RWPE2 (cell line): ENCODE measurements at regions not wholly inside any gene's neighbourhood (a gene's known extent, or its start where the extent isn't known, plus 50 kb on each side); places are given as distances from the start of the nearest gene placed in this dataset.

Experiments used
- ATAC-seq: fragments of 200-7000 bp; cut with Tn5 transposase; 3 replicates; pipeline ENCODE4 v1.9.1; 2021; ENCODE audit warnings: low read depth
- DNase-seq: peaks from one replicate; pipeline ENCODE4 v3.0.0-alpha.2; 2020; ENCODE audit warnings: low spot score
- H3K27ac ChIP-seq: fragments of 450-650 bp; 2 replicates; pipeline ENCODE4 v1.5.1; 2017; ENCODE audit warnings: mild to moderate bottlenecking; ENCODE audit not compliant: poor library complexity, severe bottlenecking
- H3K27me3 ChIP-seq: fragments of 250-450 bp; sonication (Bioruptor Pico); 2 replicates; pipeline ENCODE4 v1.5.1; 2021; ENCODE audit warnings: mild to moderate bottlenecking, moderate library complexity; ENCODE audit not compliant: insufficient read depth, poor library complexity, severe bottlenecking
- H3K36me3 ChIP-seq: fragments of 250-450 bp; sonication (Bioruptor Pico); 2 replicates; pipeline ENCODE4 v1.5.1; 2020; ENCODE audit warnings: low read depth, mild to moderate bottlenecking, moderate library complexity
- H3K4me1 ChIP-seq: fragments of 250-450 bp; sonication (Bioruptor Pico); 2 replicates; pipeline ENCODE4 v1.5.1; 2021; ENCODE audit warnings: mild to moderate bottlenecking, moderate library complexity; ENCODE audit not compliant: insufficient read depth, poor library complexity, severe bottlenecking
- H3K4me3 ChIP-seq: fragments of 250-450 bp; sonication (Bioruptor Pico); 2 replicates; pipeline ENCODE4 v1.5.1; 2021; ENCODE audit warnings: mild to moderate bottlenecking, moderate library complexity; ENCODE audit not compliant: severe bottlenecking
- H3K9me3 ChIP-seq: fragments of 250-450 bp; sonication (Bioruptor Pico); 2 replicates; pipeline ENCODE4 v1.5.1; 2021; ENCODE audit warnings: mild to moderate bottlenecking, moderate library complexity; ENCODE audit not compliant: severe bottlenecking
- CTCF ChIP-seq: fragments of 450-650 bp; IDR thresholded peaks from one replicate; pipeline ENCODE4 v1.5.1; 2017; ENCODE audit warnings: mild to moderate bottlenecking, moderate library complexity; ENCODE audit not compliant: poor library complexity, severe bottlenecking

- Histone ChIP-seq H3K9me3 (no peaks in the 10 kb centered on the region), H3K36me3 (no peaks in the 10 kb centered on the region), H3K27ac (no peak overlapping the region), H3K27me3 (no peaks in the 10 kb centered on the region), H3K4me1 (no peaks in the 10 kb centered on the region), H3K4me3 (no peak overlapping the region)
- DNase-seq (no peak), ATAC-seq (no peak)
- TF ChIP-seq CTCF: peak; percentile 6
Observed at GRCh38 chrX:43121637-43122036, 343.7 kb upstream of the PPP1R2C start.

- Histone ChIP-seq H3K9me3 (no peaks in the 10 kb centered on the region), H3K4me1 (peaks cover 10% of the 10 kb centered on the region), H3K4me3 (no peak overlapping the region), H3K27me3 (no peaks in the 10 kb centered on the region), H3K36me3 (no peaks in the 10 kb centered on the region), H3K27ac (no peak overlapping the region)
- TF ChIP-seq CTCF: no peak
- ATAC-seq (no peak), DNase-seq (no peak)
Observed at GRCh38 chrX:43139645-43140044, 361.7 kb upstream of the PPP1R2C start.

GRCh38 chrX:43140582-43140981 lies 362.6 kb upstream of the PPP1R2C start:
- ATAC-seq (peak; percentile 61; the same call in 1 of the 3 replicates), DNase-seq (no peak)

GRCh38 chrX:43141885-43142284 lies 363.9 kb upstream of the PPP1R2C start:
- no peaks in the 10 kb centered on the region for H3K9me3 ChIP-seq
- no peak overlapping the region for H3K27ac ChIP-seq
- ATAC-seq (no peak), DNase-seq (no peak)
- H3K4me3 ChIP-seq: no peak overlapping the region
- H3K36me3 ChIP-seq: no peaks in the 10 kb centered on the region
- no peaks in the 10 kb centered on the region for H3K27me3 ChIP-seq
- no peak for TF ChIP-seq CTCF
- H3K4me1 ChIP-seq: peaks cover 10% of the 10 kb centered on the region

More at GRCh38 chrX:43140582-43140981, 362.6 kb upstream of the PPP1R2C start:
- Histone ChIP-seq H3K36me3 (no peaks in the 10 kb centered on the region), H3K9me3 (no peaks in the 10 kb centered on the region), H3K27me3 (no peaks in the 10 kb centered on the region), H3K4me3 (no peak overlapping the region), H3K4me1 (peaks cover 10% of the 10 kb centered on the region), H3K27ac (no peak overlapping the region)
- TF ChIP-seq CTCF: no peak

GRCh38 chrX:43148305-43148704 lies 370.3 kb upstream of the PPP1R2C start:
- DNase-seq (no peak), ATAC-seq (no peak)
- H3K4me1 ChIP-seq: no peaks in the 10 kb centered on the region
- no peak overlapping the region for H3K27ac ChIP-seq
- no peaks in the 10 kb centered on the region for H3K27me3 ChIP-seq
- H3K4me3 ChIP-seq: no peak overlapping the region
- no peak for TF ChIP-seq CTCF
- no peaks in the 10 kb centered on the region for H3K9me3 ChIP-seq
- H3K36me3 ChIP-seq: no peaks in the 10 kb centered on the region
